Common myeloid progenitor, CD34-positive (primary cell): ENCODE measurements at regions not wholly inside any gene's neighbourhood (a gene's known extent, or its start where the extent isn't known, plus 50 kb on each side); places are given as distances from the start of the nearest gene placed in this dataset.

Source experiments
- CTCF ChIA-PET: fragments of 350-600 bp; sonication (Branson Sonifier 250); formaldehyde crosslinking; loops from one replicate; lab custom pipeline; 2021; ENCODE audit warnings: antibody characterized with exemption; lab: Charles Lee
- POLR2A ChIA-PET: fragments of 350-600 bp; sonication (Branson Sonifier 250); formaldehyde crosslinking; loops from one replicate; lab custom pipeline; 2021; ENCODE audit warnings: antibody characterized with exemption; lab: Charles Lee
- DNase-seq, 3 donors: peaks; one replicate each; pipeline versions ENCODE4 v3.0.0 to v3.0.0-alpha.2; 2013
- H3K27ac ChIP-seq, 2 experiments: 1 replicate in 1 of 2; 2 replicates in 1 of 2; pipeline ENCODE4 v1.7.0; 2013; ENCODE audit warnings: inconsistent platforms in 2 of 2, low read length in 2 of 2, mild to moderate bottlenecking in 2 of 2, low read depth in 1 of 2, moderate library complexity in 1 of 2; ENCODE audit not compliant: severe bottlenecking in 2 of 2, insufficient read depth in 1 of 2, poor library complexity in 1 of 2
- H3K27me3 ChIP-seq, 5 experiments: replicated peaks in 2 of 5; 1 replicate in 3 of 5; 2 replicates in 2 of 5; pipeline versions ENCODE4 v1.6.1 to v1.7.0; 2013; ENCODE audit warnings: low read length in 4 of 5, mild to moderate bottlenecking in 2 of 5, moderate library complexity in 2 of 5, inconsistent platforms in 1 of 5; ENCODE audit not compliant: insufficient read depth in 5 of 5, control insufficient read depth in 4 of 5
- H3K36me3 ChIP-seq, 4 experiments: 1 replicate in 2 of 4; 2 replicates in 2 of 4; pipeline versions ENCODE4 v1.6.1 to v1.7.0; 2013; ENCODE audit warnings: low read length in 3 of 4, control low read depth in 1 of 4, mild to moderate bottlenecking in 1 of 4; ENCODE audit not compliant: control insufficient read depth in 4 of 4, insufficient read depth in 4 of 4
- H3K4me1 ChIP-seq, 4 experiments: 1 replicate in 3 of 4; 2 replicates in 1 of 4; pipeline versions ENCODE4 v1.6.1 to v1.7.1; 2013; ENCODE audit warnings: low read length in 3 of 4, mild to moderate bottlenecking in 3 of 4, control low read depth in 1 of 4, inconsistent platforms in 1 of 4, moderate library complexity in 1 of 4; ENCODE audit not compliant: control insufficient read depth in 4 of 4, insufficient read depth in 4 of 4; ENCODE audit errors: control extremely low read depth in 1 of 4
- H3K4me3 ChIP-seq, 7 experiments: 1 replicate in 4 of 7; 2 replicates in 3 of 7; pipeline versions ENCODE4 v1.5.1 to v1.7.0; 2013; ENCODE audit warnings: mild to moderate bottlenecking in 7 of 7, low read length in 6 of 7, moderate library complexity in 6 of 7, inconsistent platforms in 2 of 7, low read depth in 2 of 7, control low read depth in 1 of 7; ENCODE audit not compliant: insufficient read depth in 4 of 7, control insufficient read depth in 1 of 7; ENCODE audit errors: extremely low read depth in 1 of 7
- H3K9me3 ChIP-seq, 5 experiments: 1 replicate in 4 of 5; 2 replicates in 1 of 5; pipeline versions ENCODE4 v1.6.1 to v1.7.1; 2013; ENCODE audit warnings: low read length in 4 of 5, mild to moderate bottlenecking in 2 of 5, inconsistent platforms in 1 of 5, low read depth in 1 of 5, moderate library complexity in 1 of 5; ENCODE audit not compliant: control insufficient read depth in 4 of 5, insufficient read depth in 2 of 5; ENCODE audit errors: control extremely low read depth in 1 of 5
- WGBS: methylation state at CpG from one replicate; pipeline ENCODE4 v1.1.5; 2013; ENCODE audit not compliant: insufficient coverage; 5-methylcytosine and 5-hydroxymethylcytosine counted together

GRCh38 chr18:3357516-3357915 lies 92.5 kb upstream of the TGIF1 start:
- H3K4me1 ChIP-seq, result no peaks in the 10 kb centered on the region
- WGBS, result 100% methylated on average over 1 of the region's 5 CpGs
- H3K36me3 ChIP-seq, result no peaks in the 10 kb centered on the region
- DNase-seq, result no peak
- no peak overlapping the region for H3K27ac ChIP-seq
- ChIA-PET POLR2A (no interaction called here), CTCF (interaction anchor here (1.2 kb wide), 1 partner anchor 308 kb away, joined by 4 read pairs; no protein-coding TSS in a partner anchor)
- no peak overlapping the region for H3K4me3 ChIP-seq
- H3K9me3 ChIP-seq, result no peaks in the 10 kb centered on the region
- no peaks in the 10 kb centered on the region for H3K27me3 ChIP-seq

DNA sequence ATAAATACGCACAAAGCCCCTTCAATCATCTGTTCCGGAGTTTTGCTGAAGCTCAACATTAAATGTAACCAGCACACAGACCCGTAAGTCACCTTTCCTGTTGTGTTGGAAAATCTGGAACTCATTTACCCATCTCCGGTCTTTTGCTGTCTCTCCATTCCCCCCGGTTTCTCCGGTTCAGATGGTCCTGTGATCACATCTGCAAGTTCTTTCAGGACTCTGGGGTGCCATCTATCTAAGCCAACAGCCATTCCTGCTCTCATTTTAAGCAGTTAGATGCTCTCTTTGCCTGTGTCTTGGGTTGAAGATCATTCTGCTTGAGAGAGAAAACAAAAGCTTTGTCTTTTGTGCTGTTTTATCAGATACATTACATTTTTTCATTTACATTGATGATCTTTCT lies 91.7 kb upstream of the TGIF1 start:
- ChIA-PET POLR2A (no interaction called here), CTCF (interaction anchor here (1.2 kb wide), 1 partner anchor 307 kb away, joined by 4 read pairs; no protein-coding TSS in a partner anchor)
- H3K27ac ChIP-seq, result no peak overlapping the region
- H3K4me3 ChIP-seq, result no peak overlapping the region
- H3K4me1 ChIP-seq, result no peaks in the 10 kb centered on the region
- H3K9me3 ChIP-seq, result no peaks in the 10 kb centered on the region
- no peaks in the 10 kb centered on the region for H3K36me3 ChIP-seq
- 98% methylated on average over 5 of the region's 6 CpGs for WGBS
- H3K27me3 ChIP-seq, result no peaks in the 10 kb centered on the region
- DNase-seq, result no peak

GRCh38 chr18:3360211-3360610 lies 89.8 kb upstream of the TGIF1 start:
- POLR2A ChIA-PET, result no interaction called here
- WGBS, result over 99% methylated on average over 11 of the region's 15 CpGs

GRCh38 chr18:3367491-3368091 lies 82.4 kb upstream of the TGIF1 start:
- Histone ChIP-seq H3K27ac (no peak overlapping the region), H3K27me3 (no peaks in the 10 kb centered on the region), H3K36me3 (no peaks in the 10 kb centered on the region), H3K4me1 (peaks cover 0 to 12% (median 6%) of the 10 kb centered on the region in 4 experiments), H3K4me3 (peak overlapping the region in 1 of 7 experiments; percentile 43), H3K9me3 (no peaks in the 10 kb centered on the region)
- 80% methylated on average over 2 of the region's 5 CpGs for WGBS
- ChIA-PET POLR2A (no interaction called here), CTCF (no interaction called here)
- DNase-seq, result peak in 1 of 3 donors; percentile 4

More at GRCh38 chr18:3360211-3360610, 89.8 kb upstream of the TGIF1 start:
- Histone ChIP-seq H3K4me1 (no peaks in the 10 kb centered on the region), H3K27me3 (no peaks in the 10 kb centered on the region), H3K27ac (no peak overlapping the region), H3K4me3 (no peak overlapping the region), H3K36me3 (no peaks in the 10 kb centered on the region), H3K9me3 (no peaks in the 10 kb centered on the region)
- DNase-seq, result no peak
- CTCF ChIA-PET, result no interaction called here

DNA sequence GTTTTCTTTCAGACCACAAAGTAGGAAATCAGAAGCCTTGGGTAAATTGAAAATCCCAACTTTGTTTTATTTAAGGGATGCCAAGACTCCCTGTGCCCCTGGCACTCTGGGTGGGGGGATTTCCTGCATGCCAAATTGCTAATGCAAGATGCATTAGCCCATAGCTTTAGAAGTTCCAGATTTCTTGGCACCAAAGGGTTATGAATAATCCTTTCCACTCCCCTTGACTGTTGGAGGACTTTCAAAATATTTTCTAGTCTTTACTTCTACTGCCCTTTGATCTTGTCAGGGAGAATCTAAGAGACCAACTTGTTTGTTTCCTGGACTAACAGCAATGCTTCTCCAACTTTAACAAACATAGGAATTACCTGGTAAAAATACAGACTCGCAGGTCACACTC lies 81.8 kb upstream of the TGIF1 start:
- CTCF ChIA-PET, result no interaction called here
- no CpG with 5 or more reads among the region's 1 CpG for WGBS
- Histone ChIP-seq H3K36me3 (no peaks in the 10 kb centered on the region), H3K27ac (no peak overlapping the region), H3K4me3 (peak overlapping the region in 1 of 7 experiments; percentile 43), H3K9me3 (no peaks in the 10 kb centered on the region), H3K27me3 (no peaks in the 10 kb centered on the region), H3K4me1 (peaks cover 0 to 12% (median 6%) of the 10 kb centered on the region in 4 experiments)
- POLR2A ChIA-PET, result no interaction called here
- no peak for DNase-seq

- H3K9me3 ChIP-seq, result no peaks in the 10 kb centered on the region
- no peaks in the 10 kb centered on the region for H3K4me1 ChIP-seq
- H3K27me3 ChIP-seq, result no peaks in the 10 kb centered on the region
- H3K27ac ChIP-seq, result no peak overlapping the region
- DNase-seq, result no peak
- 100% methylated on average over 1 of the region's 2 CpGs for WGBS
- POLR2A ChIA-PET, result no interaction called here
- no peaks in the 10 kb centered on the region for H3K36me3 ChIP-seq
- no peak overlapping the region for H3K4me3 ChIP-seq
- CTCF ChIA-PET, result no interaction called here
Observed at GRCh38 chr18:3379685-3380084, 70.3 kb upstream of the TGIF1 start.

GRCh38 chr18:3380384-3380961 lies 69.5 kb upstream of the TGIF1 start:
- WGBS, result 96% methylated on average over 8 of the region's 10 CpGs
- DNase-seq, result no peak
- no peak overlapping the region for H3K27ac ChIP-seq
- POLR2A ChIA-PET, result no interaction called here
- H3K4me3 ChIP-seq, result no peak overlapping the region
- no peaks in the 10 kb centered on the region for H3K27me3 ChIP-seq
- H3K4me1 ChIP-seq, result no peaks in the 10 kb centered on the region
- CTCF ChIA-PET, result no interaction called here
- H3K36me3 ChIP-seq, result no peaks in the 10 kb centered on the region
- H3K9me3 ChIP-seq, result no peaks in the 10 kb centered on the region
